BJ (cell line): ENCODE measurements at regions not wholly inside any gene's neighbourhood (a gene's known extent, or its start where the extent isn't known, plus 50 kb on each side); places are given as distances from the start of the nearest gene placed in this dataset.

ENCODE experiments used
- CTCF ChIA-PET: fragments of 350-600 bp; formaldehyde crosslinking; extraction: SDS; loops from one replicate; lab custom pipeline; 2021; ENCODE audit warnings: antibody characterized with exemption, inconsistent platforms; lab: Yijun Ruan, JAX
- POLR2A ChIA-PET: fragments of 300-600 bp; sonication (Branson Sonifier 250); formaldehyde crosslinking; extraction: SDS; loops from one replicate; lab custom pipeline; 2021; ENCODE audit warnings: antibody characterized with exemption; lab: Charles Lee
- DNase-seq: peaks from one replicate; pipeline ENCODE4 v3.0.0-alpha.2; 2011; ENCODE audit warnings: low read depth
- H3K27me3 ChIP-seq: 2 replicates; pipeline ENCODE4 v1.6.0; 2011; ENCODE audit warnings: low read length; ENCODE audit not compliant: control insufficient read depth, insufficient read depth
- H3K36me3 ChIP-seq: 2 replicates; pipeline ENCODE4 v1.5.1; 2011; ENCODE audit warnings: low read length; ENCODE audit not compliant: control insufficient read depth, insufficient read depth
- H3K4me3 ChIP-seq: 2 replicates; pipeline ENCODE4 v1.5.1; 2011; ENCODE audit warnings: low read depth, mild to moderate bottlenecking, control low read depth, low read length
- TF ChIP-seq, protein P1 (sequence below): IDR thresholded peaks from 2 replicates; pipeline ENCODE4 v1.5.1; 2011; ENCODE audit warnings: low read depth, mild to moderate bottlenecking, control low read depth, inconsistent platforms, low read length, moderate library complexity; ENCODE audit not compliant: insufficient read depth

- ChIA-PET POLR2A (no interaction called here), CTCF (interaction anchor here (1.5 kb wide), 1 partner anchor 9 kb away, joined by 3 read pairs; no protein-coding TSS in a partner anchor)
- H3K4me3 ChIP-seq, result no peak overlapping the region
- peaks cover 7% of the 10 kb centered on the region; the same call in 1 of the 2 replicates for H3K27me3 ChIP-seq
- TF ChIP-seq, protein P1, sequence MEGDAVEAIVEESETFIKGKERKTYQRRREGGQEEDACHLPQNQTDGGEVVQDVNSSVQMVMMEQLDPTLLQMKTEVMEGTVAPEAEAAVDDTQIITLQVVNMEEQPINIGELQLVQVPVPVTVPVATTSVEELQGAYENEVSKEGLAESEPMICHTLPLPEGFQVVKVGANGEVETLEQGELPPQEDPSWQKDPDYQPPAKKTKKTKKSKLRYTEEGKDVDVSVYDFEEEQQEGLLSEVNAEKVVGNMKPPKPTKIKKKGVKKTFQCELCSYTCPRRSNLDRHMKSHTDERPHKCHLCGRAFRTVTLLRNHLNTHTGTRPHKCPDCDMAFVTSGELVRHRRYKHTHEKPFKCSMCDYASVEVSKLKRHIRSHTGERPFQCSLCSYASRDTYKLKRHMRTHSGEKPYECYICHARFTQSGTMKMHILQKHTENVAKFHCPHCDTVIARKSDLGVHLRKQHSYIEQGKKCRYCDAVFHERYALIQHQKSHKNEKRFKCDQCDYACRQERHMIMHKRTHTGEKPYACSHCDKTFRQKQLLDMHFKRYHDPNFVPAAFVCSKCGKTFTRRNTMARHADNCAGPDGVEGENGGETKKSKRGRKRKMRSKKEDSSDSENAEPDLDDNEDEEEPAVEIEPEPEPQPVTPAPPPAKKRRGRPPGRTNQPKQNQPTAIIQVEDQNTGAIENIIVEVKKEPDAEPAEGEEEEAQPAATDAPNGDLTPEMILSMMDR, result peak; percentile 39; the same call in 1 of the 2 replicates
- no peaks in the 10 kb centered on the region for H3K36me3 ChIP-seq
- DNase-seq, result peak; percentile 40
Observed at GRCh38 chr6:33967966-33968724, 164.3 kb upstream of the MLN start.

GRCh38 chr6:33967265-33967767, 163.5 kb upstream of the MLN start:
- Histone ChIP-seq H3K4me3 (no peak overlapping the region), H3K27me3 (peaks cover 7% of the 10 kb centered on the region; the same call in 1 of the 2 replicates), H3K36me3 (no peaks in the 10 kb centered on the region)
- no peak for DNase-seq
- ChIA-PET CTCF (interaction anchor here (1.5 kb wide), 1 partner anchor 8 kb away, joined by 3 read pairs; no protein-coding TSS in a partner anchor), POLR2A (no interaction called here)
- TF ChIP-seq, protein P1, result no peak

GRCh38 chr6:33966536-33966935, 162.7 kb upstream of the MLN start:
- Histone ChIP-seq H3K36me3 (no peaks in the 10 kb centered on the region), H3K27me3 (peaks cover 6% of the 10 kb centered on the region; the same call in 1 of the 2 replicates), H3K4me3 (no peak overlapping the region)
- POLR2A ChIA-PET, result no interaction called here
- TF ChIP-seq, protein P1, result no peak
- CTCF ChIA-PET, result no interaction called here
- no peak for DNase-seq

- CTCF ChIA-PET, result interaction anchor here (0.7 kb wide), 1 partner anchor 130 kb away, joined by 3 read pairs; no protein-coding TSS in a partner anchor
- Histone ChIP-seq H3K36me3 (no peaks in the 10 kb centered on the region), H3K27me3 (peaks cover 4% of the 10 kb centered on the region; the same call in 1 of the 2 replicates), H3K4me3 (no peak overlapping the region)
- DNase-seq, result no peak
- POLR2A ChIA-PET, result no interaction called here
- TF ChIP-seq, protein P1, result no peak
Observed at GRCh38 chr6:33965766-33966165, 162.0 kb upstream of the MLN start.

DNA sequence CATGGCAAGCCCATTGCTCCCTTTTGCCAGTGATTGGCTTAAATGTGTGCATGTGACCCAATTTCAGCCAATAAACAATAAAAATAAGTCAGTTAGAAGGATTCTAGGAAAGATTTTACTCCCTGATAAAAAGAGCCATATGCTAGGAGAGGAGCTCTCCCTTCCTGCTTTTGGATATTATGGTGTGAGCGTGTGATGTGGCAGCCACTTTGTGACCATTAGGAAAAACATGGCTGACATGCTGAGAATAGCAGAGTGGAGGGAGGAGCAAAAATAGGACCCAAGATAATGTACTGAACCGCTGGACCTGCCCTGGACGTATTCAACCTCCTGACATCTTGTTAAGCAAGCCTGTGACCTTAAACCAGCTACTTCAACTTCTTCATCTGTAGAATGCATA, 160.6 kb upstream of the MLN start:
- H3K36me3 ChIP-seq, result no peaks in the 10 kb centered on the region
- TF ChIP-seq, protein P1, result no peak
- H3K27me3 ChIP-seq, result peaks cover 3% of the 10 kb centered on the region; the same call in 1 of the 2 replicates
- ChIA-PET CTCF (no interaction called here), POLR2A (no interaction called here)
- no peak overlapping the region for H3K4me3 ChIP-seq
- no peak for DNase-seq
